Ishikawa (cell line): ENCODE measurements at regions not wholly inside any gene's neighbourhood (a gene's known extent, or its start where the extent isn't known, plus 50 kb on each side); places are given as distances from the start of the nearest gene placed in this dataset.

ENCODE experiments used
- CEBPB ChIP-seq: IDR thresholded peaks from 2 replicates; pipeline ENCODE4 v1.6.1; 2012
- CREB1 ChIP-seq: IDR thresholded peaks from 2 replicates; pipeline ENCODE4 v1.6.1; 2012; ENCODE audit warnings: low read depth
- EGR1 ChIP-seq: IDR thresholded peaks from 2 replicates; pipeline ENCODE4 v1.6.1; 2012
- EP300 ChIP-seq: IDR thresholded peaks from 2 replicates; pipeline ENCODE4 v1.6.1; 2012; ENCODE audit warnings: borderline replicate concordance
- FOXM1 ChIP-seq: IDR thresholded peaks from 2 replicates; pipeline ENCODE4 v1.6.1; 2012; ENCODE audit warnings: low read depth, borderline replicate concordance
- MAX ChIP-seq: IDR thresholded peaks from 2 replicates; pipeline ENCODE4 v1.6.1; 2012
- NFIC ChIP-seq: IDR thresholded peaks from 2 replicates; pipeline ENCODE4 v1.6.1; 2012
- RAD21 ChIP-seq: IDR thresholded peaks from 2 replicates; pipeline ENCODE4 v1.6.1; 2012; ENCODE audit warnings: low read depth
- REST ChIP-seq: IDR thresholded peaks from 2 replicates; pipeline ENCODE4 v1.6.1; 2012; ENCODE audit warnings: low read depth, mild to moderate bottlenecking
- TAF1 ChIP-seq: IDR thresholded peaks from 2 replicates; pipeline ENCODE4 v1.6.1; 2012; ENCODE audit warnings: low read depth, mild to moderate bottlenecking
- TCF12 ChIP-seq: IDR thresholded peaks from 2 replicates; pipeline ENCODE4 v1.6.1; 2012; ENCODE audit warnings: low read depth
- TEAD4 ChIP-seq: IDR thresholded peaks from 2 replicates; pipeline ENCODE4 v1.6.1; 2012
- YY1 ChIP-seq: IDR thresholded peaks from 2 replicates; pipeline ENCODE4 v1.6.1; 2012; ENCODE audit warnings: low read depth
- ZBTB7A ChIP-seq: IDR thresholded peaks from 2 replicates; pipeline ENCODE4 v1.6.1; 2012; ENCODE audit warnings: low read depth
- TF ChIP-seq, protein P1 (sequence below): IDR thresholded peaks from 2 replicates; pipeline ENCODE4 v1.6.1; 2012

DNA sequence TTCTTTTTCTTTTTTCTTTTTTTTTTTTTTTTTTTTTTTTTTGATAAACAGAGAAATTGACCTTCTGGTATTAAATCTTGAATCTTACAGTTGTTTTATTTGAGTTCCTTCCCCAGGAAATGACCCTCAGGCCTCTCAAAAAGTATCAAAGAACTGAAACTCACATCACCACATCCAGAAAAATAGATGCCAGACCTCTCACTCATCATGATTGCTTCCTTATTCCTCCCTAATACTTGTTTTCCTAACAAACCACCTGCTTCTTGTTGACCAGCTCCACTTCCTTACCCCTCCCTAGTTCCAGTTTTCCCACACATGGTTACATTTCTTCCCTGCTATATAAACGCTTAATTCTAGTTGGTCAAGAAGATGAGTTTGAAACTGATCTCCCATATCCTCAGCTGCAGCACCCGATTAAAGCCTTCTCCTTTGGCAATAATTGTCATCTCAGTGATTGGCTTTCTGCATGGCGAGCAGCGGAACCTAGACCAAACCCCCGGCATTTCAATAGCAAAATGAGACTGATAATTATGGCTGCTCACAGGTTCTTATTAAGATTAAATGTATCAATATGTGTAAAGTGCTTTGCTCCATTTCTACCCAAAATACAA, 681.1 kb upstream of the AUTS2 start:
- TF ChIP-seq TEAD4 (no peak), TAF1 (no peak), TCF12 (no peak), NFIC (no peak), FOXM1 (no peak), YY1 (no peak), EGR1 (no peak), MAX (no peak), CREB1 (no peak), CEBPB (no peak), EP300 (no peak), ZBTB7A (no peak), RAD21 (no peak), REST (no peak)
- TF ChIP-seq, protein P1, sequence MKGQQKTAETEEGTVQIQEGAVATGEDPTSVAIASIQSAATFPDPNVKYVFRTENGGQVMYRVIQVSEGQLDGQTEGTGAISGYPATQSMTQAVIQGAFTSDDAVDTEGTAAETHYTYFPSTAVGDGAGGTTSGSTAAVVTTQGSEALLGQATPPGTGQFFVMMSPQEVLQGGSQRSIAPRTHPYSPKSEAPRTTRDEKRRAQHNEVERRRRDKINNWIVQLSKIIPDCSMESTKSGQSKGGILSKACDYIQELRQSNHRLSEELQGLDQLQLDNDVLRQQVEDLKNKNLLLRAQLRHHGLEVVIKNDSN: no peak

DNA sequence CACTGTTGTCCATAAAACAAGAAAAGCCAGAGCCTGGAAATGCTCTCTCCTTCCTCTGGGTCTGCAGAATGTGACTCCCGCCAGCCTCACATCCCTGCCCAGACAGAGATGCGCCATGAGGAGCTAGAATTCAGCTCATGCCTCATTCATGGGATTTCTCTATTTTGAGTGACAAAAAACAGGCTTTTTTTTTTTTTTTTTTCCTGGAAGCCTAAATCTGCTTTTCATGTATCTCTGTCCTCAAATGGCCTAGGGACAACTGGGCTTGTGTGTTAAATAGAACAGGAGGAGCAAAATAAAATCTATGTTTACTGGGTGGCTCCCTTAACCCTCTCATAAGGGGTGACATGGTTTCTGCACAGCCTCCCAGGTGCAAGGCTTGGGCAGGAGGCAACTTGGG, 679.7 kb upstream of the AUTS2 start:
- TF ChIP-seq REST (no peak), EGR1 (no peak), CREB1 (no peak), TEAD4 (no peak), NFIC (no peak), EP300 (no peak), ZBTB7A (no peak), RAD21 (no peak), CEBPB (no peak), FOXM1 (no peak), TCF12 (no peak), MAX (no peak), TAF1 (no peak), YY1 (no peak)
- TF ChIP-seq, protein P1: no peak

DNA sequence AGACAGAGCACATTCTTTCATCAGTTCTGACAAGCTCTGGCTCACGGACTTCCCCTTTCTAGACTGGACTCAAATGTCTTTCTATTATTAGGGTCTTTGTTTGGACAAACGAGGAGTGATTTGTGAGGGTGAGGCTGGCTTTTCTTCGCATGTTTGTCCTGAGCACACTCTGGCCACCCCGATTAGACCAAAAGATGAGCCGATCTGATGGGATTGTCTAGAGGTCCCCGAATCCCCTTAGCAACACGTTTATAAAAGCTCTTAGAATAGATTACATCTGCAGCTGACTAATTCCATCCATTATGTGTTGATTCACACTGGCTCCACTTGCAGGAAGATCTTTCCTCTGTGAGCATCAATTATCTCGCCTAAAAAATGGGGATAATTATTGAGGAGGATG, 675.4 kb upstream of the AUTS2 start:
- TF ChIP-seq FOXM1: no peak
- TF ChIP-seq RAD21: no peak
- TF ChIP-seq TCF12: no peak
- no peak for TF ChIP-seq CREB1
- no peak for TF ChIP-seq EGR1
- no peak for TF ChIP-seq ZBTB7A
- no peak for TF ChIP-seq TEAD4
- TF ChIP-seq CEBPB: no peak

GRCh38 chr7:68925241-68925640, 673.0 kb upstream of the AUTS2 start:
- TF ChIP-seq NFIC (no peak), FOXM1 (no peak), TAF1 (no peak), TEAD4 (no peak), YY1 (no peak), CEBPB (no peak), MAX (no peak), TCF12 (no peak), REST (no peak), EGR1 (no peak), EP300 (no peak), CREB1 (no peak), ZBTB7A (no peak), RAD21 (no peak)
- TF ChIP-seq, protein P1: no peak
